Activated naive CD4-positive, alpha-beta T cell treated with Interleukin-2 at 50 U/mL for 16 hours (primary cell): ENCODE measurements at regions not wholly inside any gene's neighbourhood (a gene's known extent, or its start where the extent isn't known, plus 50 kb on each side); places are given as distances from the start of the nearest gene placed in this dataset.

ENCODE experiments used
- DNase-seq: peaks from one replicate; pipeline ENCODE4 v3.0.0-alpha.2; 2020

DNA sequence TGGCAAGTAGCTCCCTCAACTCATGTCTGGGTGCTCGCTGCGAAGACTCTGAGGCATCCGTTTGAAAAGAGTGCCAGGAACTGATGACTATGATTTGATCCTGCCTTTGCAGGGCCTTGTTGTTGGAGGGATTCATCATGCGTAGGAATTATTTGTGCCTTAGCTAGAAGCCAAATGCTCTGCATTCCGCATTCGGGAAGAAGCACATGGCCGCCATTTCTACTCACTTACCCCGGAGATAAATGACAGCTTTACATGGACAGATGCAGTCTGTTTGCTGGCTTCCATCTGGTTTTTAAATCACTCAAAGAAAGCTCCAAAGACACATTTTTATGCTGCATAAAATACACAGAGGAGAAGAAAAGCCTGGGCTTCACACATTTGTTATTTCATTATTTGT lies 363.3 kb upstream of the CDH4 start:
- DNase-seq, result no peak

DNA sequence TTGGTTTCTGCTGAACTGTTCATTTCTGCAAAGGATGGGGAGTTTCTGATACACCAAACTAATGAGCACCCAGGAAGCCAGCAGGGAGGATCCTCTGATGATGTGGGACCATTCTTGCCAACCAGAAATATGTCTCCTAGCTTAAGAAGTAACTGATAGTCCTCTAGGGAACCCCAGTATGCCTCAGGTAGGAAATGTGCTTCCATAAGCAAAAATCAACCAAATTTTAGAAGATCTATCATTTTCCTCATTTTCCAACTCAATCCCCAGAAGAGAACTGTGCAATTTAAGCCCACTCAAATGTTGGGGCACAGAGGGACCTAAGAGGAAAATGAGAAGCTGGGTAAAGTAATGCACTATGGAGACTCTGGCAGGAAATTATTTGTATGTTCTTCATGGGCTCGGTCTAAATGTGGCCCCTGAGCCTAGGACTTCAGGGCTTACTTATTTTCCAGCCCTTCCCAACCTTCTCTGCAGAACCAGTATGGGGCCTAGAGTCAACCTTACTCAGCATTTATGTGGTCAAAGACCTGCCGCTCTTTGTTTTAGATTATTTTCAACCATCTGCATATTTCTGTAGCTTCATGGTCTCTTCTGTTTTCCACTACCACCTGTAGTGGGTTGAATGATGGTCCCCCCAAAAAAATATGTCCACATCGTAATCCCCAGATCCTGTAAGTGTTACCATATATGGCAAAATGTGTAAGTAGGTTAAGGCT lies 359.8 kb upstream of the CDH4 start:
- no peak for DNase-seq

DNA sequence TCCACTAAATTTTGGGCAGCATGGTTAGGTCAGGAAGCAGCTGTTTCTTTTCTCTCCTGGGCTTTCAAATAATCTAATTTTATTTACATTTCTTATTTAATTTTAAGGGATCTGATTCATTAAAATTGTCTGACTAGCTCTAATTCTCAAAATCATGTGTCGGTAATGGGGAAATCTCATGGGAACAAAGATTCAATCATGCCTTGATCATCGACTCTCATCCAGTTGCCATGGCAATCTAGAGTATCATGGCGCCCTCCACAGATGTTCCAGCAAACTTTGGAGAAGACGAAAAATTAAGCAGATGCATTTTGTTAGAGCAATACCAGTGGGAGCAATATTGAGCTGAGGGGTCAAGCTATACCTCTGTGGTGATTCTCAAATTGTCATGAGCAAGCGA lies 358.0 kb upstream of the CDH4 start:
- DNase-seq, result no peak

DNA sequence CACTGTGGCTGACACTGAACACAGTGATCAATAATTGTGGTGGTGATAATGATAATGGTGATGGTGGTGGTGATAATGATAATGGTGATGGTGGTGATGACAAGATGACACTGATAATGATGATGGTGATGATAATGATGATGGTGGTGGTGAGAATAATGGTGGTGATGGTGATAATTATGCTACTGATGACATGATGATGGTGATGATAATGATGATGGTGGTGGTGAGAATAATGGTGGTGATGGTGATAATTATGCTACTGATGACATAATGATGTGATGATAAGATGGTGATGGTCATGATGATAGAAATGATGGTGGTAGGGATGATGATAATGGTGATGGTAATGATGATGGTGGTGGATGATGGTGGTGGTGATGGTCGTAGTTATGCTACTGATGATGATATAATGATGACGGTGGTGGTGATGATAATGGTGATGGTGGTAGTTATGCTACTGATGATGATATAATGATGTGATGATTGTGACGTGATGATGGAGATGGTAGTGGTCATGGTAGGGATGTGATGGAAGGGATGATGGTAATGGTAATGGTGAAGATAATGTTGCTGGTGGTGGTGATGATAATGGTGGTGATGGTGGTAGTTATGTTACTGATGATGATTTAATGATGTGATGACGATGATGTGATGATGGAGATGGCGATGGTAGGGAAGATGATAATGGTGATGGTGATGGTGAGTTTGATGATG lies 356.5 kb upstream of the CDH4 start:
- no peak for DNase-seq

DNA sequence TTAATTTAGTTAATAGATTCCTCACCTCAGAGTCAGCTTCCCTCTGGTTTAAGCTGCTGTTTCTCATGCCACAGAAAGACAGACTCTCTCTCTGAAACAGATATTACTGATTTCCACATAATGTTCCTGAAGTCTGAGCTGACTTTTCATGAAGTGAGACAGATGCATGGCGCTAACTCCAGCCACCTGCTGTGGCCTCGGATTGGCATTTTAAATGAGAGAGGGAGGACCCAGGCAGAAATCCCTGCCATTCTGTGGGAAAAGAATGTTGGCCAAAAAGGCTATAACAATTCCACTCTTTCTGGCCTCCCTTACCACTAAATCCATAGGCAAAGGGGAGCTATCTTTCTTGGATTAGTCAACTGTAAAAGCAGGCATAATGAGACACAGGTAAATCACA lies 354.1 kb upstream of the CDH4 start:
- no peak for DNase-seq

DNA sequence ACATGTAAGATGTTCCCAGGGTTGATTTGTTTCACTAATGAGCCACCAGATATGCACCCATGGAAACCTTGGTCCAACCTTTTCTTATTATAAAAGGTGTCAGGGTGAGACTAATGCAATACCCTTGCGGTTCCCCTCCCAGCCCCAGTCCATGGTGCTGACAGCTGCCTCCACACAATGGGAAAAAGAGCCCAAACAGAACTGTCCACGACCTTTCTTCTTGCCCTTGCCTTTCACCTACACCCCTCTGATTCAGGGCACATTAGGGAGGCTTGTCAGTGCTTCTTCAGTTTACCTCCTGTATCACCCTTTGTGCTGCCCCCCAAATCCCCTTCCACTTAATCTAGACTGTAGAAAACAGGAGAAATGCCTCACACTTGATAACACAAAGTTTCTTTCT lies 352.7 kb upstream of the CDH4 start:
- no peak for DNase-seq

DNA sequence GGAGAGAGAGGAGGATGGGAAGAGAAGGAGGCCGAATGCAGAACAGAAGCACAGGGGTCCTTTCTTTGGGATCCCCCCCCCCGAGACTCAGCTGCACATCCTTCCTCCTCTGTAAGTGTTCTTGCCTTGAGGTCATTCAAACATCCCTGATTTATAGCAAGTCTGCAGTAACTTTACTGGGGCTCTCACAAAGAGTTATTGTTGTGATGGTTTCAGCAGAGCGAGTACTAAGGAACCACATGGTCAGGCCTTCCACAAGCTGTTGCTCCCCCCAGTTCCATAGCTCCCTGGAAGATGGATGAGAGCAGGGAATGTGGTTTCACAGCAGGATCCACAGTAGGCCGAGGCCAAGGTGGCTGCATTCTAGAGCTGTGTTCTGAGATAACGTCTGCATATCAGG lies 351.4 kb upstream of the CDH4 start:
- DNase-seq, result no peak

DNA sequence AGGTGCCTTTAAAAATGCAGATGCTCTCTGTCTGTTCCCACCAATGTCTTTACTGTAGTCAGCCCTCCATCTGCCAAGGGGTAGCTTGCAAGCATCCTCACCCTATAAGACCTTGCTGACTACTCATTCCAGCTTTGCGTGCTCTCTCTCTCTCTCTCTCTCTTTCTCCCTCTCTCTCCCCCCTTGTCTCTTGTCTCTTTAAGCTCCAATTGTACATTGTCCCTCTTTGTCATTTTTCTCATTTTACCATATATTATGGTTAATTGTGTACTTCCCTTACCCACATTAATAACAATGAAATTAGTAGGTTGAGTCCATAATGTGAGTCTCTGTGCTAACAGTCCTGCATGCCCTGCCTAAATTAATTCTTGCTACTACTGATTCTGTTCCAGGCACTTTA lies 350.2 kb upstream of the CDH4 start:
- no peak for DNase-seq

DNA sequence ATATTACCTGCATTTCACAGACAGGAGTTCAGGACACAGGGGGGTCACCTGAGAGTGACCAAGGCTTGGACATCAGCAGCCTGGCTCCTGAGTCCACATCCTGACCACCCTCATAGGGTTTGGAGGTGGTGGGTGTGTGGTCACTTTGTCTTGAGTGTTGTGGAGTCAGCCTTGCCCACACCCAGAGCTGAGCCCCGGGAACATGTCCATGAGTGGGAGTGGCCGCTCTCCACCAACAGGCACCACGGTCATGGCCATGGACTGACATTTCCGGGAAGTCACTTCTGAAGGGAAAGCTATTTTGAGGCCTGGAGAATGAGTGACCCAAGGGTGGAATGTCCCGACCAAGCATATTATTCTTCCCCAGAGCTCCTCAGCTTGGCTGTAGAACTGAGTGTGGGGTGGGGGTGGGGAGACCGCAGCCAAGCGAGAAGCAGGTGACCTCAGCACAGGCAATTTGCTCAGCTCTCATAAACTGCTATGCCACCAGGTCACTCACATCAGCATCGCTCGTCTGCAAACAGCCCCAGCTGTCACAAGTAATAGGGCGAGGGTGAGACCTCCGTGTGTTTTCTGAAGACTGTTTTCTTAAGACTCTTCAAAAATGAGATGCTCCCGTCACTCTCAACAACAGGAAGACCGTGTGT lies 348.6 kb upstream of the CDH4 start:
- DNase-seq, result no peak

DNA sequence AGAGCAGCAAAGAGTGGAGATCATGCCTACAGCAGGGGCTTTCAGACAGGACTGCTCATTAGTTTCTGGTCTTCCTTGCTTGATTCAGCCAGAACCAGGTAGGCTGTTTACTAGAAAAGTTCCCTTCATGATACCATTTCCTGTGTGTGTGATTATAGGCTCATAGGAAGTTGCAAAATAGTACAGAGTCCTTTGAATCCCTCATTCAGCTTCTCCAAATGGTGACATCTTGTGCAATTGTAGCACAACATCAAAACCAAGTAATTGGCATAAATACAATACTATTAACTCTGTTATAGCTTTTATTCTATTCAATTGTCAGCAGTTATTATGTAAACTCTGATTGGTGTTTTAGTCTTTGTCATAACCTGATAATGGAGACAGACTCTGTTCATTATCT lies 347.3 kb upstream of the CDH4 start:
- no peak for DNase-seq

DNA sequence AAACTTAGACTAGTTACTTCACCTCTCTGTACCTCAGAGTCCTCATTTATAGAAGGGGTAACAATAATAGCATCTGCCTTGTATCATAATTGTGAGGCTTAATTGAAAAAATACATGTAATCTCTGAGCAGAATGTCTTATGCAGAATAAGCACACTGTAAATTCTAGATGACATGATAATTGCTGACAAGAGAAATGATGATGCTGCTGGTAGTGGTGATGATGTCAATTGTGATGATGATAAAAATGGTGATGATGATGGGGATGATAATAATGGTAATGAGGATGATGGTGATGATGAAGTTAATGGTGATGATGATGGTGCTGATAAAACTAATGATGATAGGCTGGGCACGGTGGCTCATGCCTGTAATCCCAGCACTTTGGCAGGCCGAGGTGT lies 346.1 kb upstream of the CDH4 start:
- no peak for DNase-seq

DNA sequence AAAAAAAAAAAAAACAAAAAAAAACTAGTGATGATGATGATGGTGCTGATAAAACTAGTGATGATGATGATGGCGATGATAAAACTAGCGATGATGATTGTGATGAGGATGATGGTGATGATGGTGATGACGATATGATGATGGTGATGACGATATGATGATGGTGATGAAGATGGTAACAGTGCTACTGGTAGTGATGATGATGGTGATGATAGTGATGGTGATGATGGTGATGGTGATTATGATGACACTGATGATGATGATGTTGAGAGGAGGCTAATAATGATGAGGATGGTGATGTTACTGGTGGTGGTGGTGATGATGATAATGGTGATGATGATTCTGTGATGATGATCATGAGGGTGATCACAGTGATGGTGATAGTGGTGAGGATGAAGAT lies 345.5 kb upstream of the CDH4 start:
- no peak for DNase-seq

DNA sequence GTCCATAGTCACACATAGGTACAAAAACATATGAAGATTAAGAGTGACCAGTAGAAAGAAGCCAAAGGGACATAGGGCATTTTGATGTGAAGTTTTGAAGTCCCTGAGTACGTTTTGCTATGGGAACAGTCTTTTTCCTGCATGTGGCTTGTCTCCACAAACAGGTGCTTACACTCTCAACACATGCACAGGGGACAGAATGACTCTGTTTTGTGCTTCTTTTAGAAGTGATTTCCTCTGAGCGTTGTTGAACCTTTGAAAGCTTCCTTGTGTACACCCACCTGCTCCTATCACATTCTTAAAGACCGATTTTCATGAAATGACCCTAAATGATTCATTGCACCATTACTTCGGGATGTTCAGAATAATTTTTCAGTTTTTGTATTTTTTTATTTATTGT lies 338.8 kb upstream of the CDH4 start:
- DNase-seq, result no peak

DNA sequence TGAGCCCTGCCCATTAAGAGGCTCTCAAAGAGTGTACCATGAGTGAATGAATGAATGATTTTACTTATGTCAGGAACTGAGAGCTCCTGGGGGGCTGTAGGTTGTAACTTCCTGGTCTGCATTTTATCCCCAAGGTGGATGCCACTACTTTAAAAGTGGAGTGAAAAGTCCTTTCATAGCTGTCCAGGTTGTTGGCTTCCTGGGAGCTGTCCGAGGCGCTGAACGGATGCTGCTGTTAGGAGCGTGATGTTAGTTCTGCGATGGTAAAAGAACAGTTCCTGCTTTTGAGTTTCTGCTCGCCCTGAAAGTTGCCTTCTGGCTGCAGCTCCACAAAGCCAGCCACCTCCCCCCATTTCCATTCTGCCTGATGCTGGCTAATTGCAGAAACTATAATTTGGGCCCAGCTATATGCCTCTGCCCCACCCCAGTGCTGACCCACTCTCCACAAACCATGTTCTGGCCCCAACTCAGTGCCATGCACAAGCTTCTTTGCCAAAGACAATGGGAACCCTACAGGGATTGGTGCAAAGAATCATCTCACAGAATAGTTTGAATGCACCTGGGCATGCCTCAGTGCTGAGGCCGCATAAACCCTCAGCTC lies 330.9 kb upstream of the CDH4 start:
- peak; percentile 14 for DNase-seq

DNA sequence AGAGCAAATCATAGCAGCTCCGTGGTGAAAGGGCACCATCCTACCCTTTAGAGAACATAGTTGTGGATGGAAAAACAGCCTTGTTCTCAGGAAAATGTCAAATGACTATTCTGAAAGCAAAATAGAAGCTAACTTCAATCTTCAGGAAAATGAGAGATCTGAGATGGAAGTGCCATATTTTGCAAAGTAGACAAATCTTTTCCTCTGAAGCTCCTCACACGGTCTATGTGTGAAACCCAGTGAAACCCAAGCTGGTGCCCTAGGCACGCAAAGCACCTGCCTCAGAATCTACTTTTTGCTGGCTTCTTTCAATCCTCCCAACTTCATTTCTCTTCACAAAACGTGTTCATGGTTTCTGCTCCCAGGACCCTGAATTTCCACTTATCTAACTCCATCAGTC lies 325.2 kb upstream of the CDH4 start:
- no peak for DNase-seq

DNA sequence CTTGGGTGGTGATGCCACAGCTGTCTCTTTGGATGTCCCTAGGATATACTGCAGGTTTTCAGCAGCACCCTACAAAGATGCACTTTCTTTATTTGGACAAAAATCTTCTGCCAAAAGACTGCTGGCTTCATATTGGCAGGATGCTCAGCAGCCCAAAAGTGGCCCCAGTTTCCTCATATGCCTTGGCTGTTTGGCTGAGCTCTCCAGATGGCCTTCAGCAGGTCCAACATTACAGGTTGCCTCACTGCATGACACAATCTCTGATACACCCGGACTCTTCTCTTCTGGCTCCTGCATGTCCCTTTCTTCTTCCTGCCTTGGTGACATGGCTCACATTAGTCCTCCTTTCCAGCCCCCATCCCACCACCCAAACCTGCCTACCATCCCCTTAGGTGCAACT lies 323.7 kb upstream of the CDH4 start:
- no peak for DNase-seq

DNA sequence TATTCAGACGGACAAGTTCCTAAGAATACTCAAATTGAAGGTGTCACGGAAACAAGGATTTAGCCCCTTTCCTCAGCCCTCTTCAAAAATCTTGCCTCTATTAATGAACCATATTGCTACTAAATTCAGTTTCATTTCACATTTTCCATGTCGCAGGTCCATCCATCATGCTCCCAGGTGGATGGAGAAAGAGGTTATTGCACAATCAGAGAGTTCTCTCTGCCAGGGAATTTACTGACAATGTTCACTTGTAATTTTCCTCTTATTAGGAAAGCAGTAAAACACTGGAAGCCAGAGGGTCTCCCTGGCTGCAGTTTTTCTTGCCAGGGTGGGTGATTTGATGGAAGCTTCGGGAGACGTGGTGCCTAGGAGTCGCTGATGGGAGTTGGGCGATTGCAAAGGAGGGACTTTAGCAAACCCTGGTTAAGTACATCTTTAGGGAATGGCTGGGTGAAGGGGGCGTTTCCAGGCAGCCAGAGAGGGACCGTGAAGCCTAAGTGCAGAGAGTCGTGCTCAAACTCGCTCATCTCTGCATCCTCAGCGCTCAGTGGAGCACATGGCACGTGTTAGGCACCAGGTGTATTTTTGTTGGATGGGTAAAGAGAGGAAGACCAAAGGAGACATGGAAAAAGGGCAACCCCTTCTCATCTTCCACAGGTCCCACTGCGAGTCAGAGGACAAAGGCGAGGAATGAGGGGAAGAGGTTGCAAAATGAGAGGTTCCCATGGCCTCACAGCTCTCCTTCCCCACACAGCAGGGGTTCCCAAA lies 321.9 kb upstream of the CDH4 start:
- DNase-seq, result no peak

DNA sequence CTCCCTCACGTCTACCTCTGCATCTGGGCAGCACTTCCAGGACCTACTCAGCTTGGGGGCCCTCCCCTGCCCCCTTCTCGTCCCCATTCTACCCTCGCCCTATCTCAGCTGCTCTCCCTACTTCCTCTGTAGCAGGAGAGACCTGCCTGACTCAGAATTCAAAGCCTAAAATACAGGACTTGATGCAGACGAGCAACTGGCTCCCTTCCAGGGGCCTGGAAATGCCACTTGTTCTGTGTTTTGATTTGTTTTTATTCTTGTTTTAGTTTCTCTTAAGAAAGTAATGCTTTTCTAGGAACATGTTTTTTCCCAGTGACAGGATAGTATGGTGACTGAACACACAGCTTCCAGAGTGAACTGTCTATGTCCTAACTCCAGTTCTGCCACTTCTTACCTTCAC lies 320.4 kb upstream of the CDH4 start:
- DNase-seq, result no peak

DNA sequence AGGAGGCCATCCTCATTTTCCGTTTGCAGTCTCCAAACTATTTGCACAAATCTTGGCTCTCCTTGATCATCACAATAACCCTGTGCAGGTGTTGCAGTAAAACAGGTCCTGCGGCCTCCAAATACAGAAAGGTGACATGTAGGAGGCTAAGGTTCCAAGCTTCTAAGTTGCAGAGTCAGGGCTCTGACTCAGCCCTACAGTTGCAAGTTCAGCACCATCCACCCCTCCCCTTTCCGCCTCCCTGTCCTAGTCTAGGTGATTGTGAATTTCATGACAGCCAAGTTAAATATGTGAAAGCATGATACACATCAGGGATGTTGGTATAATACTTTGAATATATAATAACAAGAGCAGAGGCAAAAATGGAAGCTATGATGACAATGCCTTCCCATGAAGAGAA lies 317.3 kb upstream of the CDH4 start:
- no peak for DNase-seq

DNA sequence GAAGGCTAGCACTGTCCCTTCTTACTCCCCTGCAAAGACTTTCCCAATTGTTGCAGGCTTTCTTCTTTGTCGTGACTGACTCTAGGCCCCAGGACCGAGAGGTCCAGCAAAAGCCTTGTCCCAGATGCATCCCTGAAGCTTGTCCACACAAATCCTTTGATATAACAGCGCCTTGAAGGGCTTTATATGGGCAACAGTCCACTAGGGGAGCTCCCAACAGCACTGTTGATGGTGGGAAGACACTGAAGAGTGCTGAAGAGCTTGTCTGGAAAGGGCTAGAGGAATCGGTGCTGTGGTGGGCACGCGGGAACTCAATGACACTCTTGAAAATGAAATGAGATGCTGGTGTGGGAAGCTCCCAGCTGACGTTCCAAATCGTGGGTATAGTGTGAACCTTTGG lies 316.1 kb upstream of the CDH4 start:
- no peak for DNase-seq

DNA sequence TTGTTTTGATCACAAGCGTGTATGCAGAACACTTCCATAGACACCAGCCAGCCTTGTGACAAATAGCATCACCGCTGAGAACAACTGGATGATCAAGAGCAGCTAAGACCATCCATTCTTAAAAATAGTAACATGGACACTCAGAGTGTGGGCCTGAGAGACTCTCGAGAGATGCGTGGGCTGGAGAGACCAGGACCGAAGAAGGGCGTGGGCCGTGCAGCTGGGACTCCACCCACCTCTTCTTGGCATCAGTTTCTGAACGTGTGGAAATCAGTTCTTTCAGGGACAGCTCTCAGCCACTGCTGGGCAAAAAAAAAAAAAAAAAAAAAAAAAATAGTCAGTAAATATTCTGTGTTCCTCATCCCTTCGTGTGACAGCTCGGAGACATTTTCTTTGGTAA lies 314.5 kb upstream of the CDH4 start:
- DNase-seq, result no peak

DNA sequence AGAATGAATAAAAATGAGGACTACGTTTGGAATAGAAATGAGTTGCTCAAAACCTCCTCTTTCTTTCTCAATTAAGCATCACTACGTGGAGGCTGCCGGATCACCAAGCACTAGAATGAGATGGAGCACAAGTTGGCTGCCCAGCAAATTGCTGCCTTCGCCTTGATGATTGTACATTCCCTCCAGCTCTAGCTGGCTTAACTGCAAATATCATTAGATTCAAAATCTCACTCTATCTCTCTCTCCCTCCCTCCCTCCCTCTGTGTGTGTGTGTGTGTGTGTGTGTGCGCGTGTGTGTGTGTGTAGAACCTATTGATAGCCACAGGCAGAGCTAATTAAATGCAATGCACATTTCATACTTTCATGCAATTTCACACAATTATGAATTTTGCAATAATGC lies 310.7 kb upstream of the CDH4 start:
- DNase-seq, result no peak

DNA sequence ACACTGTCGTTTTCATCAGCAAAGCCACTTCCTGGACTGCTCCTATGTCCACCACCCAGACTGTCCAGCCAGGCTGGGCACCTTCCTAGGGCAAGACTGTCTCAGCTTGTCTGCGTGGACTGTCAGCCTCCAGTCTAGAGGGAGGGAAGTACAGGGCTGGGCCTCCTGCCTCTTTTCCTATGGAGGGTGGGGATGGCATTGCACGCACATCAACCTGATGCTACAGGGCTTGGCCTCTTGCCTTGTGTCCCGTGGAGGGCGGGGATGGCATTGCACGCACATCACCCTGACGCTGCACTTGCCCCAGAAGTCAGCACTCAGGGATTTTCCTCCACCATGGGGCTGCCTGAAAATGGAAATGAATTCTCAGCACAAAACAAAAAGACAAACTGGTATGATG lies 304.2 kb upstream of the CDH4 start:
- no peak for DNase-seq
